ENCODE measurements at regions not wholly inside any gene's neighbourhood (a gene's known extent, or its start where the extent isn't known, plus 50 kb on each side); places are given as distances from the start of the nearest gene placed in this dataset.

DNA sequence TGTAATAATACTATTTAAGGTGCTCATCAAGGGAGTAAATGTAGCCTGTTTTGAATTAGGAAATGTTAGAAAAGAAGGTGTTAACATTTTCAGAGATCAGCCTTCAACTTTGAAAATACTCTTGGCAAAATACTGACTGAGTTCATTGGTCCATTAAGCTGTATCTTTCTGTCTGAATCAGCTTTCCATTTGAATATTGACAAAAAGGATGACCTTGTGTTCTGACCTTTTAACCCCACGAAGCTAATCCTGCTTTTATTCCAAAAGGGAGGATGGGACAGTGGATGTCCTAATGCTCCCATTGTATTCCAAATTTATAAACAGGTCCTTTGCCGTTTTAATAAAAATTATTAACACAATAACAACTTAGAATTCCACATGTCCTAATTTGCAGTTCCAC is 259.7 kb upstream of the NRIP1 start (continued):
- TF ChIP-seq ZNF462 (CRISPR knock-in tag; IDR thresholded peaks at IDR 0.05) (no peak), NANOG (IDR thresholded peaks at IDR 0.05; ENCODE audit: borderline replicate concordance) (no peak), EZH2phosphoT487 (IDR thresholded peaks at IDR 0.05; ENCODE audit: unreplicated experiment) (no peak)

DNA sequence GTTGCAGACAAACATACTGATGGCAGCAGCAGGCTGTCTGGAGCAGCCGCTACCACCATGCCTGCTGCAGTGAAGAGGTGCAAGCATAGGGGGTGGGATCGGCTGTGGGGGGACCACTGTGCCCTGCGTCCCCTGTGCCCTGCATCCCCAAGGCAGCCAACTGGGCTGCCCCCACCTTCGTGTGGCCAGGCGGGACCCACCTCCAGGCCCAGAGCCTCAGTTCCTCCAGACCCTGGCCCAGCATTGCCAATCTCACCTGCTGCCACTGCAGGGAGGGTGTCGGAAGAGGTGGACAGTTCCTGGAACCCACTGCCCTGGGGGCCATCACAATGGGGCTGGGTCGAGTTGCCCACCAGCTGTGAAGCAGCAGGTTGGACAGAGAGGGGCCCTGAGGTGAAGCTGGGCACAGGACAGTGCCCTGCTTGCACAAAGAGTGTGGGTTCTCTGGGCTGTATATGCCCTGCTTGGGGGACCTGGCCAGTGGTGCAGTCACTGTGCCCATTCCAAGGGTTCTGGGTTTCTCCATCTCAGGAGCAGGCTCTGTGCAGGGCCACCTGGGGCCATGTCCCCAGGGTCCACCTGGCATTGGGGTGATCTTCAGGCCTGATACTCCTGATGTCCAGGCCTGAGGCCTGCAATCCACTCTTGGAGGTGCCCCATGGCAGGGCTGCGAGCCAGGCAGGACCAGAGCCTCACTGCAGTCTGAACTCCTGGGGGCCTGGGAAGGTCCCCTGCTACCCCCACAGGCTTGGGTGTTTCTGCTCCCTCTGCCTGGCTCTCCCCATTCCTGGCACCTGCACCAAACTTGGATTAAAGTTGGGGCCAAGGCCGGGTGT is 261.4 kb upstream of the NRIP1 start:
- Histone ChIP-seq H3K4me2 (no peak overlapping the region), H3K27ac (ENCODE audit: low read depth) (no peak overlapping the region), H3K4me3 (no peak overlapping the region), H3K27me3 (ENCODE audit: insufficient read depth) (no peaks in the 10 kb centered on the region), H3K9me2 (ENCODE audit: insufficient read depth) (no peaks in the 10 kb centered on the region), H4K20me1 (replicated peaks; ENCODE audit: insufficient read depth) (no peaks in the 10 kb centered on the region), H3K4me1 (ENCODE audit: insufficient read depth) (no peaks in the 10 kb centered on the region), H3K36me3 (ENCODE audit: insufficient read depth) (no peaks in the 10 kb centered on the region), H2AFZ (no peak overlapping the region), H3K79me2 (replicated peaks; ENCODE audit: insufficient read depth) (no peaks in the 10 kb centered on the region), H3F3A (replicated peaks; ENCODE audit: low read depth) (no peaks in the 10 kb centered on the region)
- ATAC-seq (no peak), DNase-seq (ENCODE audit: low spot score) (no peak)
- H3K9me3 Mint-ChIP-seq = peaks cover 16% of the 10 kb centered on the region; the same call in 2 of the 3 replicates
- no peak overlapping the region for H3K27ac Mint-ChIP-seq
- TF ChIP-seq ZNF331 (CRISPR knock-in tag; IDR thresholded peaks at IDR 0.05; ENCODE audit: low read depth) = no peak
- no peak overlapping the region for H3K4me3 Mint-ChIP-seq
- peaks cover 8% of the 10 kb centered on the region; the same call in 1 of the 3 replicates for H3K36me3 Mint-ChIP-seq (ENCODE audit: low read depth)
- no peaks in the 10 kb centered on the region for H3K4me1 Mint-ChIP-seq
- no peaks in the 10 kb centered on the region for H3K27me3 Mint-ChIP-seq (ENCODE audit: insufficient read depth, low read depth, poor library complexity)

All from GM23338 (cell line).